ENCODE measurements at regions not wholly inside any gene's neighbourhood (a gene's known extent, or its start where the extent isn't known, plus 50 kb on each side); places are given as distances from the start of the nearest gene placed in this dataset.

GRCh38 chr6:68042339-68043121 lies 592.6 kb upstream of the ADGRB3 start:
- no peak for TF ChIP-seq CTCF (IDR thresholded peaks at IDR 0.05; ENCODE audit: unreplicated experiment)
- DNase-seq: no peak
- Mint-ChIP-seq H3K4me3 (ENCODE audit: low read depth, unreplicated experiment) (no peak overlapping the region), H3K27me3 (ENCODE audit: unreplicated experiment) (no peaks in the 10 kb centered on the region), H3K27ac (ENCODE audit: unreplicated experiment) (no peak overlapping the region), H3K4me1 (ENCODE audit: low read depth, unreplicated experiment) (no peaks in the 10 kb centered on the region), H3K36me3 (ENCODE audit: insufficient read depth, unreplicated experiment) (no peaks in the 10 kb centered on the region), H3K9me3 (ENCODE audit: low read depth, unreplicated experiment) (peaks cover 6% of the 10 kb centered on the region)
- intact Hi-C loops (cut with micrococcal nuclease; ENCODE audit: unreplicated experiment): no loop called here
- BruUV-seq (replicated peaks): no TSS peak
- CTCF ChIA-PET: no interaction called here

- DNase-seq: no peak
- no peaks in the 10 kb centered on the region for H3K36me3 Mint-ChIP-seq (ENCODE audit: insufficient read depth, unreplicated experiment)
- no peaks in the 10 kb centered on the region for H3K27me3 Mint-ChIP-seq (ENCODE audit: unreplicated experiment)
- intact Hi-C loops (cut with micrococcal nuclease; ENCODE audit: unreplicated experiment): no loop called here
- no peak for TF ChIP-seq CTCF (IDR thresholded peaks at IDR 0.05; ENCODE audit: unreplicated experiment)
- peaks cover 6% of the 10 kb centered on the region for H3K9me3 Mint-ChIP-seq (ENCODE audit: low read depth, unreplicated experiment)
- no peaks in the 10 kb centered on the region for H3K4me1 Mint-ChIP-seq (ENCODE audit: low read depth, unreplicated experiment)
- BruUV-seq (replicated peaks): no TSS peak
- CTCF ChIA-PET: no interaction called here
- peak overlapping the region; percentile 4 for H3K4me3 Mint-ChIP-seq (ENCODE audit: low read depth, unreplicated experiment)
- H3K27ac Mint-ChIP-seq (ENCODE audit: unreplicated experiment): no peak overlapping the region
Observed at GRCh38 chr6:68040780-68041179, 594.3 kb upstream of the ADGRB3 start.

GRCh38 chr6:68040312-68040778 lies 594.7 kb upstream of the ADGRB3 start:
- intact Hi-C loops (cut with micrococcal nuclease; ENCODE audit: unreplicated experiment): no loop called here
- no TSS peak for BruUV-seq (replicated peaks)
- Mint-ChIP-seq H3K9me3 (ENCODE audit: low read depth, unreplicated experiment) (peaks cover 6% of the 10 kb centered on the region), H3K27ac (ENCODE audit: unreplicated experiment) (no peak overlapping the region), H3K4me3 (ENCODE audit: low read depth, unreplicated experiment) (peak overlapping the region; percentile 4), H3K27me3 (ENCODE audit: unreplicated experiment) (no peaks in the 10 kb centered on the region), H3K36me3 (ENCODE audit: insufficient read depth, unreplicated experiment) (no peaks in the 10 kb centered on the region), H3K4me1 (ENCODE audit: low read depth, unreplicated experiment) (no peaks in the 10 kb centered on the region)
- CTCF ChIA-PET: no interaction called here
- TF ChIP-seq CTCF (IDR thresholded peaks at IDR 0.05; ENCODE audit: unreplicated experiment): no peak
- DNase-seq: no peak

- Mint-ChIP-seq H3K27me3 (ENCODE audit: unreplicated experiment) (no peaks in the 10 kb centered on the region), H3K9me3 (ENCODE audit: low read depth, unreplicated experiment) (peaks cover 6% of the 10 kb centered on the region), H3K4me3 (ENCODE audit: low read depth, unreplicated experiment) (peak overlapping the region; percentile 4), H3K4me1 (ENCODE audit: low read depth, unreplicated experiment) (no peaks in the 10 kb centered on the region), H3K36me3 (ENCODE audit: insufficient read depth, unreplicated experiment) (no peaks in the 10 kb centered on the region), H3K27ac (ENCODE audit: unreplicated experiment) (no peak overlapping the region)
- no TSS peak for BruUV-seq (replicated peaks)
- CTCF ChIA-PET: no interaction called here
- no peak for TF ChIP-seq CTCF (IDR thresholded peaks at IDR 0.05; ENCODE audit: unreplicated experiment)
- intact Hi-C loops (cut with micrococcal nuclease; ENCODE audit: unreplicated experiment): no loop called here
- DNase-seq: no peak
Observed at GRCh38 chr6:68039641-68040311, 595.3 kb upstream of the ADGRB3 start.

All from Calu3 (cell line).